ENCODE measurements at regions not wholly inside any gene's neighbourhood (a gene's known extent, or its start where the extent isn't known, plus 50 kb on each side); places are given as distances from the start of the nearest gene placed in this dataset.
A peak's percentile ranks its signal among the peaks of the same experiment; 100 is the strongest.

DNA sequence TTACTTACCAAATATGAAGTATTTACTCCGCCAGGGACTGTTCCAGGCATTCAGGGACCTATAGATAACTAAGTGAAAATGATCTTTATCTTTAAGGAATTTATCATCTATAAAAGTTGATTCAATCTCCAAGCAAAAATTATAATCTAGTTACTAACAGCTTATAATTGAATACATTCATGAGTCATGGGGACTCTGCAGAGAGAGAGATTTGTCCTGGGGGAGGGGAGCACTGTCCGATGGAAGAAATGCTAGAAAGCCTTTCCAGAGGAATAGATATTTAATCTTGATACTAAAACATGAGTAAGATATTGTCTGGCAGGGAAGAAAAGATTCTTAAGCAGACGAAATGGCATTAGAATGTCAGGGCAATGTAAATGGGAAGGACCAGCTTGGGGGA lies 139.3 kb downstream of the CD164 start:
- H3K18ac ChIP-seq (ENCODE audit: low read length) = no peak overlapping the region
- H3K36me3 ChIP-seq (replicated peaks in 1 of 2; ENCODE audit: control insufficient read depth in 2 of 2, insufficient read depth in 2 of 2, low read length in 2 of 2) = no peaks in the 10 kb centered on the region
- no peak overlapping the region for H3K27ac ChIP-seq (replicated peaks; ENCODE audit: low read length)
- H2AK5ac ChIP-seq (ENCODE audit: low read depth, low read length) = no peak overlapping the region
- no peak overlapping the region for H3K23ac ChIP-seq (ENCODE audit: low read depth, low read length, poor library complexity)
- no peak overlapping the region for H4K91ac ChIP-seq (ENCODE audit: low read depth, low read length, poor library complexity)
- H3K9me3 ChIP-seq (replicated peaks in 1 of 2; ENCODE audit: control insufficient read depth in 2 of 2, insufficient read depth in 1 of 2, low read depth in 1 of 2, low read length in 2 of 2) = no peaks in the 10 kb centered on the region
- H3K79me1 ChIP-seq (ENCODE audit: low read depth, low read length) = no peaks in the 10 kb centered on the region
- H2AFZ ChIP-seq (ENCODE audit: low read length) = no peak overlapping the region
- H4K8ac ChIP-seq (ENCODE audit: low read depth, low read length) = no peak overlapping the region
- WGBS, 2 donors (ENCODE audit: extremely low coverage in 2 of 2, insufficient read length in 2 of 2, insufficient replicate concordance in 1 of 2) = no CpG with 5 or more reads among the region's 3 CpGs
- no peak overlapping the region for H2BK12ac ChIP-seq (ENCODE audit: low read length)
- no peak overlapping the region for H2BK15ac ChIP-seq (ENCODE audit: low read length)
- peaks cover 0 to 3% of the 10 kb centered on the region in 2 donors for H3K4me1 ChIP-seq (ENCODE audit: control insufficient read depth in 2 of 2, insufficient read depth in 1 of 2, low read depth in 1 of 2, low read length in 2 of 2)
- no peak overlapping the region for H3K4me2 ChIP-seq (ENCODE audit: insufficient read depth, low read length, poor library complexity, severe bottlenecking)
- no peak overlapping the region for H3K9ac ChIP-seq (ENCODE audit: low read depth, low read length, poor library complexity)
- H3K27me3 ChIP-seq (ENCODE audit: control insufficient read depth in 3 of 3, insufficient read depth in 3 of 3, low read depth in 1 of 3, low read length in 3 of 3) = no peaks in the 10 kb centered on the region
- H3K4me3 ChIP-seq (ENCODE audit: low read length in 2 of 2) = no peak overlapping the region
- no peak overlapping the region for H3K14ac ChIP-seq (ENCODE audit: low read length)
- no peak overlapping the region for H2BK5ac ChIP-seq (ENCODE audit: low read length)
- no peak overlapping the region for H2BK120ac ChIP-seq (ENCODE audit: low read depth, low read length)
- no peak overlapping the region for H3K4ac ChIP-seq (ENCODE audit: low read length)
- no peak for DNase-seq (ENCODE audit: low spot score)

GRCh38 chr6:109242029-109242428 lies 140.2 kb downstream of the CD164 start:
- no CpG with 5 or more reads among the region's 2 CpGs for WGBS, 2 donors (ENCODE audit: extremely low coverage in 2 of 2, insufficient read length in 2 of 2, insufficient replicate concordance in 1 of 2)
- no peak overlapping the region for H3K23ac ChIP-seq (ENCODE audit: low read depth, low read length, poor library complexity)

GRCh38 chr6:109241199-109241598 lies 141.1 kb downstream of the CD164 start:
- no peak overlapping the region for H2BK12ac ChIP-seq (ENCODE audit: low read length)
- no peak overlapping the region for H3K27ac ChIP-seq (replicated peaks; ENCODE audit: low read length)
- no peak overlapping the region for H2AK5ac ChIP-seq (ENCODE audit: low read depth, low read length)
- H4K8ac ChIP-seq (ENCODE audit: low read depth, low read length) = no peak overlapping the region
- H2AFZ ChIP-seq (ENCODE audit: low read length) = no peak overlapping the region
- H2BK15ac ChIP-seq (ENCODE audit: low read length) = no peak overlapping the region
- peaks cover 2 to 9% of the 10 kb centered on the region in 2 donors for H3K4me1 ChIP-seq (ENCODE audit: control insufficient read depth in 2 of 2, insufficient read depth in 1 of 2, low read depth in 1 of 2, low read length in 2 of 2)
- H3K9me3 ChIP-seq (replicated peaks in 1 of 2; ENCODE audit: control insufficient read depth in 2 of 2, insufficient read depth in 1 of 2, low read depth in 1 of 2, low read length in 2 of 2) = no peaks in the 10 kb centered on the region
- no CpG with 5 or more reads among the region's 2 CpGs for WGBS, 2 donors (ENCODE audit: extremely low coverage in 2 of 2, insufficient read length in 2 of 2, insufficient replicate concordance in 1 of 2)
- no peaks in the 10 kb centered on the region for H3K79me1 ChIP-seq (ENCODE audit: low read depth, low read length)
- H3K4me2 ChIP-seq (ENCODE audit: insufficient read depth, low read length, poor library complexity, severe bottlenecking) = no peak overlapping the region
- H3K4ac ChIP-seq (ENCODE audit: low read length) = no peak overlapping the region
- no peak overlapping the region for H2BK120ac ChIP-seq (ENCODE audit: low read depth, low read length)
- no peak overlapping the region for H3K18ac ChIP-seq (ENCODE audit: low read length)
- H3K9ac ChIP-seq (ENCODE audit: low read depth, low read length, poor library complexity) = no peak overlapping the region
- H3K23ac ChIP-seq (ENCODE audit: low read depth, low read length, poor library complexity) = no peak overlapping the region
- no peak overlapping the region for H3K4me3 ChIP-seq (ENCODE audit: low read length in 2 of 2)
- no peaks in the 10 kb centered on the region for H3K36me3 ChIP-seq (replicated peaks in 1 of 2; ENCODE audit: control insufficient read depth in 2 of 2, insufficient read depth in 2 of 2, low read length in 2 of 2)
- peaks cover 0 to 3% (median 0%) of the 10 kb centered on the region in 3 experiments for H3K27me3 ChIP-seq (ENCODE audit: control insufficient read depth in 3 of 3, insufficient read depth in 3 of 3, low read depth in 1 of 3, low read length in 3 of 3)
- H3K14ac ChIP-seq (ENCODE audit: low read length) = no peak overlapping the region
- no peak overlapping the region for H4K91ac ChIP-seq (ENCODE audit: low read depth, low read length, poor library complexity)
- DNase-seq (ENCODE audit: low spot score) = no peak
- H2BK5ac ChIP-seq (ENCODE audit: low read length) = no peak overlapping the region

More at GRCh38 chr6:109242029-109242428, 140.2 kb downstream of the CD164 start:
- no peak overlapping the region for H3K14ac ChIP-seq (ENCODE audit: low read length)
- peak overlapping the region; percentile 38 for H3K9ac ChIP-seq (ENCODE audit: low read depth, low read length, poor library complexity)
- no peaks in the 10 kb centered on the region for H3K36me3 ChIP-seq (replicated peaks in 1 of 2; ENCODE audit: control insufficient read depth in 2 of 2, insufficient read depth in 2 of 2, low read length in 2 of 2)
- DNase-seq (ENCODE audit: low spot score) = no peak
- no peak overlapping the region for H3K18ac ChIP-seq (ENCODE audit: low read length)
- no peak overlapping the region for H2BK120ac ChIP-seq (ENCODE audit: low read depth, low read length)
- no peak overlapping the region for H4K8ac ChIP-seq (ENCODE audit: low read depth, low read length)
- H2AFZ ChIP-seq (ENCODE audit: low read length) = no peak overlapping the region
- peaks cover 0 to under 1% (median 0%) of the 10 kb centered on the region in 3 experiments for H3K27me3 ChIP-seq (ENCODE audit: control insufficient read depth in 3 of 3, insufficient read depth in 3 of 3, low read depth in 1 of 3, low read length in 3 of 3)
- H3K4me1 ChIP-seq (ENCODE audit: control insufficient read depth in 2 of 2, insufficient read depth in 1 of 2, low read depth in 1 of 2, low read length in 2 of 2) = peaks cover 0 to 3% of the 10 kb centered on the region in 2 donors
- no peak overlapping the region for H2BK15ac ChIP-seq (ENCODE audit: low read length)
- no peak overlapping the region for H2BK12ac ChIP-seq (ENCODE audit: low read length)
- no peak overlapping the region for H2BK5ac ChIP-seq (ENCODE audit: low read length)
- no peak overlapping the region for H3K4me3 ChIP-seq (ENCODE audit: low read length in 2 of 2)
- no peak overlapping the region for H4K91ac ChIP-seq (ENCODE audit: low read depth, low read length, poor library complexity)
- H3K4ac ChIP-seq (ENCODE audit: low read length) = no peak overlapping the region
- H2AK5ac ChIP-seq (ENCODE audit: low read depth, low read length) = no peak overlapping the region
- no peak overlapping the region for H3K27ac ChIP-seq (replicated peaks; ENCODE audit: low read length)
- H3K4me2 ChIP-seq (ENCODE audit: insufficient read depth, low read length, poor library complexity, severe bottlenecking) = no peak overlapping the region
- H3K79me1 ChIP-seq (ENCODE audit: low read depth, low read length) = no peaks in the 10 kb centered on the region
- H3K9me3 ChIP-seq (replicated peaks in 1 of 2; ENCODE audit: control insufficient read depth in 2 of 2, insufficient read depth in 1 of 2, low read depth in 1 of 2, low read length in 2 of 2) = no peaks in the 10 kb centered on the region

- Histone ChIP-seq H2BK15ac (ENCODE audit: low read length) (no peak overlapping the region), H3K9ac (ENCODE audit: low read depth, low read length, poor library complexity) (no peak overlapping the region), H3K27ac (replicated peaks; ENCODE audit: low read length) (no peak overlapping the region), H2AK5ac (ENCODE audit: low read depth, low read length) (no peak overlapping the region), H3K4me3 (ENCODE audit: low read length in 2 of 2) (no peak overlapping the region), H4K91ac (ENCODE audit: low read depth, low read length, poor library complexity) (no peak overlapping the region), H3K14ac (ENCODE audit: low read length) (no peak overlapping the region), H3K4ac (ENCODE audit: low read length) (no peak overlapping the region), H3K4me1 (ENCODE audit: control insufficient read depth in 2 of 2, insufficient read depth in 1 of 2, low read depth in 1 of 2, low read length in 2 of 2) (peaks cover 2 to 10% of the 10 kb centered on the region in 2 donors), H3K9me3 (replicated peaks in 1 of 2; ENCODE audit: control insufficient read depth in 2 of 2, insufficient read depth in 1 of 2, low read depth in 1 of 2, low read length in 2 of 2) (no peaks in the 10 kb centered on the region), H2BK120ac (ENCODE audit: low read depth, low read length) (no peak overlapping the region), H2AFZ (ENCODE audit: low read length) (peak overlapping the region; percentile 77), H3K23ac (ENCODE audit: low read depth, low read length, poor library complexity) (no peak overlapping the region), H3K79me1 (ENCODE audit: low read depth, low read length) (no peaks in the 10 kb centered on the region), H3K36me3 (replicated peaks in 1 of 2; ENCODE audit: control insufficient read depth in 2 of 2, insufficient read depth in 2 of 2, low read length in 2 of 2) (no peaks in the 10 kb centered on the region), H2BK5ac (ENCODE audit: low read length) (no peak overlapping the region), H3K18ac (ENCODE audit: low read length) (peak overlapping the region; percentile 4), H3K4me2 (ENCODE audit: insufficient read depth, low read length, poor library complexity, severe bottlenecking) (no peak overlapping the region), H4K8ac (ENCODE audit: low read depth, low read length) (no peak overlapping the region), H3K27me3 (ENCODE audit: control insufficient read depth in 3 of 3, insufficient read depth in 3 of 3, low read depth in 1 of 3, low read length in 3 of 3) (peaks cover 0 to 3% (median 0%) of the 10 kb centered on the region in 3 experiments), H2BK12ac (ENCODE audit: low read length) (no peak overlapping the region)
- WGBS, 2 donors (ENCODE audit: extremely low coverage in 2 of 2, insufficient read length in 2 of 2, insufficient replicate concordance in 1 of 2) = no CpG with 5 or more reads among the region's 7 CpGs
- DNase-seq (ENCODE audit: low spot score) = no peak
Observed at GRCh38 chr6:109240370-109241084, 141.7 kb downstream of the CD164 start.

All from neuronal stem cell (in vitro differentiated cells).